Psoas muscle (tissue), 7 donors: ENCODE measurements at regions not wholly inside any gene's neighbourhood (a gene's known extent, or its start where the extent isn't known, plus 50 kb on each side); places are given as distances from the start of the nearest gene placed in this dataset.

Experiments used
- ATAC-seq, 4 donors: fragments of 200-7000 bp; cut with Tn5 transposase; one replicate each; pipeline ENCODE4 v1.9.1; 2020; ENCODE audit warnings: moderate library complexity in 3 of 4, mild to moderate bottlenecking in 2 of 4
- DNase-seq, 2 donors: peaks; one replicate each; pipeline ENCODE4 v3.0.0-alpha.2; 2020
- H3K27ac ChIP-seq: fragments of 200-600 bp; one replicate; pipeline ENCODE4 v1.8.0; 2022
- H3K27me3 ChIP-seq, 3 donors: fragments of 200-600 bp in 1 of 3; one replicate each; pipeline versions ENCODE4 v1.6.1 to v1.8.0; 2013 to 2022; ENCODE audit warnings: low read length in 2 of 3, mild to moderate bottlenecking in 2 of 3, moderate library complexity in 1 of 3; ENCODE audit not compliant: insufficient read depth in 3 of 3
- H3K36me3 ChIP-seq, 2 donors: fragments of 200-600 bp in 1 of 2; one replicate each; pipeline versions ENCODE4 v1.6.1 to v1.8.0; 2013 to 2022; ENCODE audit warnings: low read depth in 1 of 2, mild to moderate bottlenecking in 1 of 2, moderate library complexity in 1 of 2; ENCODE audit not compliant: insufficient read depth in 1 of 2
- H3K4me1 ChIP-seq: fragments of 200-600 bp; one replicate; pipeline ENCODE4 v1.8.0; 2022
- H3K4me3 ChIP-seq: fragments of 200-600 bp; one replicate; pipeline ENCODE4 v1.8.0; 2022; ENCODE audit warnings: mild to moderate bottlenecking
- H3K9me3 ChIP-seq: fragments of 200-600 bp; one replicate; pipeline ENCODE4 v1.8.0; 2022
- CTCF ChIP-seq: fragments of 200-600 bp; IDR thresholded peaks from one replicate; pipeline ENCODE4 v1.8.0; 2022; ENCODE audit warnings: antibody characterized with exemption
- WGBS, 3 donors: extraction: QIAGEN DNeasy Blood & Tissue Kit; methylation state at CpG; one replicate each; pipeline versions ENCODE4 v1.1.6 to v1.1.7; 2013; 5-methylcytosine and 5-hydroxymethylcytosine counted together
- intact Hi-C, 2 donors: fragments of 100-400 bp; cut with DNase I; formaldehyde crosslinking; loops; one replicate each; pipeline versions ENCODE4 v1.11.0 to v1.14.2; 2022
- donor health status: healthy with polysubstance abuse.
- donor health status: DM: no; HTN: no; CAD: no; lungs with moderate emphysema.
- donor health status: Bipolar disorder and iron deficiency.
- donor health status: healthy.
- donor health status: DM: yes; HTN: yes; CAD: no.
- donor health status: DM: no; HTN: no; CAD: no.
- donor health status: DM: yes; HTN: yes; CAD: no.

DNA sequence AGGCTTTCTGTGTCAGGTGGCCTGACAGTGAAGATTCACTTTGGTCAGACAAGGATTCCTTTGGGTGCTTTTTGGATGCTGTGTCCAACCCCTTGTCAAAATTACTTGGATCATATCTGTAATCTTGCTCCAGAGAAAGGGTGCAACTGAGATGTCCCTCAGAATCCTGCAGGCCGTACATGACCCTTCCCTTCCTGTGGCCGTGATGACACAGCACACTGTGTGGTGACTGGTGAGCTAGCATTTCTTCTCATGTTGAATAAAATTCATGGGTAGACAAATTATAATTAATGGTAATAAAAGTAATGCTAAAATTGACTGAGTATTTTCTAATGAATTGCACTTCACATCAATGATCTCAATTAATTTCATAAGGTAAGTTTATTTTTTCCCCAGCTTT lies 356.2 kb downstream of the LPIN1 start:
- ATAC-seq: no peak
- intact Hi-C loops: no loop called here

GRCh38 chr2:12105180-12105579 lies 358.7 kb downstream of the LPIN1 start:
- H3K4me3 ChIP-seq: no peak overlapping the region
- DNase-seq: no peak
- H3K9me3 ChIP-seq: no peaks in the 10 kb centered on the region
- intact Hi-C loops: no loop called here
- no peaks in the 10 kb centered on the region for H3K4me1 ChIP-seq
- no peaks in the 10 kb centered on the region for H3K27me3 ChIP-seq
- WGBS, 3 donors: 86 to 97% (median 96%) methylated on average over 10 of the region's 10 CpGs
- no peaks in the 10 kb centered on the region for H3K36me3 ChIP-seq
- no peak overlapping the region for H3K27ac ChIP-seq
- ATAC-seq: no peak
- no peak for TF ChIP-seq CTCF

More for the DNA sequence above, 356.2 kb downstream of the LPIN1 start:
- TF ChIP-seq CTCF: no peak
- no peaks in the 10 kb centered on the region for H3K4me1 ChIP-seq
- no peak for DNase-seq
- no peak overlapping the region for H3K27ac ChIP-seq
- no peak overlapping the region for H3K4me3 ChIP-seq
- no peaks in the 10 kb centered on the region for H3K36me3 ChIP-seq
- no peaks in the 10 kb centered on the region for H3K9me3 ChIP-seq
- WGBS, 3 donors: 87 to 95% (median 93%) methylated on average over 2 of the region's 2 CpGs
- no peaks in the 10 kb centered on the region for H3K27me3 ChIP-seq

DNA sequence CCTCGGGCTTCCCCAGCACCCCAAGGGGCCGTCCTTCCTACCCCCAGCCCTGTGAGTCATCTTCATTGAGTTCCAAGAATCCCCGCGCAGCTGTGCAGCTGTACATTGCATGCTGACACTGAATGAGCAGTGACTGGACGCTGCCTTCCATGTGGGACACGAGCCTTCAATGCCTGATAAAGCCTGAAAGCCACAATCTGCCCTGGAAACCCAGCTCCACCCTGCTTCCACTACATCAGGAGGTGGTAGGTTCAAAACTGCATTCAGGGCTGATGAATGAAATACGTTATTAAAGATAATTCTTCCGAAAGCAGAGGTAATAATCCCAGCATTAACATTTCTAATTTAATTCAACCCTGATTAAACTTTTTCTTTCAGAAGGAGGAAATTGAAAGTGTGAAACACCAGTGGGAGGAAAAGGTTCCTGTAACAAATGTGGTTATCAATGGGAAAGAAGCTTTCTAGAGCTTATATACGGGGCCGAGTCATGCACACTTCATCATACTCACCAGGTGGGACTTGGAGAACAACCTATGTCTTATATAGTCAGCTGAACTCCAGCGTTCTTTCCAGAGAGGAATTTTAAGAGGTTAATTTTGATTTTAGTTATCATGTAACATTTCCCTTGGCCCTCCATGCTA lies 360.1 kb downstream of the LPIN1 start:
- ATAC-seq: peak; percentile 40 to 87 (median 74)
- no peaks in the 10 kb centered on the region for H3K27me3 ChIP-seq
- no peak for TF ChIP-seq CTCF
- intact Hi-C loops: no loop called here
- WGBS, 3 donors: 31 to 43% (median 39%) methylated on average over 11 of the region's 11 CpGs
- peak; percentile 79 to 86 for DNase-seq
- H3K4me1 ChIP-seq: no peaks in the 10 kb centered on the region
- H3K36me3 ChIP-seq: no peaks in the 10 kb centered on the region
- H3K27ac ChIP-seq: no peak overlapping the region
- H3K4me3 ChIP-seq: no peak overlapping the region
- no peaks in the 10 kb centered on the region for H3K9me3 ChIP-seq

DNA sequence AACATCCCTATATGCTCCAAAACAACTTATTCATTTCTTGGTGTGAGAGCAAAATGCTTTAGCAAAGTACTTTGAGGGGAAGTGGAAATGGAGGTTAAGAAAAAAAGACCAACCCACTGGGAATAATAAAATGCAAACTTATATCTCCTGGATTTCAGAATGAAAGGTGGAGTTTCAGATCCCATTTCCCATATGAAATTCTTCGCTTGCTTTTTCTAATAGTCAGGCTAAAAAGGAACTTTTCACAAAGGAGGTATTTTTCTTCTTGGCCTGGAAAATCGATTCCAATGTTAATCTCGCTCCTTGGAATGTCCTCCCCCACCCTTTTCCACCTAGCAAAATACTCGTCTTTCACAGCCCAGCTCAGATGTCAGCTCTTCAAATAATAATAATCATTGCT lies 360.9 kb downstream of the LPIN1 start:
- Histone ChIP-seq H3K9me3 (no peaks in the 10 kb centered on the region), H3K4me1 (no peaks in the 10 kb centered on the region), H3K36me3 (no peaks in the 10 kb centered on the region), H3K27me3 (no peaks in the 10 kb centered on the region), H3K27ac (no peak overlapping the region), H3K4me3 (no peak overlapping the region)
- WGBS, 3 donors: 37 to 53% (median 38%) methylated on average over 4 of the region's 4 CpGs
- no peak for TF ChIP-seq CTCF
- intact Hi-C loops: no loop called here
- no peak for DNase-seq
- no peak for ATAC-seq

DNA sequence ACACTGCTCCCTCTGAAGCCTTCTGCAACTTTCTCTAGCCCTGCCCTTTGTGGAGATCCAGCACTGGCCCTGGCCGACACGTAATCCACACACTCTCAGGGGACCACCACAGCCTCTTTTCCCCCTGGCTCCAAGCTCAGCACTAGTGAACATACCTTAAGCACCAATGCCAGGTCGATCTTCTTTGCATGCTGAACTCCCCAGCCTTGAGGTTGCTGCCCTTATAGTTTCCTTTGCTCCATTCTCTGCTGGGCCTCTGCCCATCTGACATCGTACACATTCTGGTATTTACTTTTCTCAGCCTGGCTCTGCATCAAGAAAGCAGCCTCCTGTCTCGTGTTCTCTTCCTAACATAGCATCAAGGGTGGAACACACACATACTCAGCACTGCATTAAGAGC lies 361.5 kb downstream of the LPIN1 start:
- WGBS, 3 donors: 50 to 67% (median 54%) methylated on average over 5 of the region's 5 CpGs
- Histone ChIP-seq H3K4me1 (no peaks in the 10 kb centered on the region), H3K27ac (no peak overlapping the region), H3K27me3 (no peaks in the 10 kb centered on the region), H3K4me3 (no peak overlapping the region), H3K9me3 (no peaks in the 10 kb centered on the region), H3K36me3 (no peaks in the 10 kb centered on the region)
- no peak for DNase-seq
- TF ChIP-seq CTCF: no peak
- intact Hi-C loops: no loop called here
- no peak for ATAC-seq
